Esophagus squamous epithelium (tissue), 4 donors: ENCODE measurements at regions not wholly inside any gene's neighbourhood (a gene's known extent, or its start where the extent isn't known, plus 50 kb on each side); places are given as distances from the start of the nearest gene placed in this dataset.

ENCODE experiments used
- POLR2A ChIP-seq, 4 donors: fragments of 450-650 bp; IDR thresholded peaks; one replicate each; pipeline ENCODE4 v1.6.1; 2017; ENCODE audit warnings: antibody characterized with exemption in 4 of 4, mild to moderate bottlenecking in 4 of 4, moderate library complexity in 3 of 4
- TF ChIP-seq, protein P1 (sequence below), 6 experiments: fragments of 450-650 bp in 4 of 6; fragments of 200-600 bp in 2 of 6; sonication (generic) in 2 of 6; IDR thresholded peaks; one replicate each; pipeline ENCODE4 v1.5.1; 2016 to 2019; ENCODE audit warnings: antibody characterized with exemption in 6 of 6, mild to moderate bottlenecking in 4 of 6, moderate library complexity in 4 of 6

GRCh38 chr2:12998685-12999084, 281.9 kb downstream of the TRIB2 start:
- TF ChIP-seq, protein P1, sequence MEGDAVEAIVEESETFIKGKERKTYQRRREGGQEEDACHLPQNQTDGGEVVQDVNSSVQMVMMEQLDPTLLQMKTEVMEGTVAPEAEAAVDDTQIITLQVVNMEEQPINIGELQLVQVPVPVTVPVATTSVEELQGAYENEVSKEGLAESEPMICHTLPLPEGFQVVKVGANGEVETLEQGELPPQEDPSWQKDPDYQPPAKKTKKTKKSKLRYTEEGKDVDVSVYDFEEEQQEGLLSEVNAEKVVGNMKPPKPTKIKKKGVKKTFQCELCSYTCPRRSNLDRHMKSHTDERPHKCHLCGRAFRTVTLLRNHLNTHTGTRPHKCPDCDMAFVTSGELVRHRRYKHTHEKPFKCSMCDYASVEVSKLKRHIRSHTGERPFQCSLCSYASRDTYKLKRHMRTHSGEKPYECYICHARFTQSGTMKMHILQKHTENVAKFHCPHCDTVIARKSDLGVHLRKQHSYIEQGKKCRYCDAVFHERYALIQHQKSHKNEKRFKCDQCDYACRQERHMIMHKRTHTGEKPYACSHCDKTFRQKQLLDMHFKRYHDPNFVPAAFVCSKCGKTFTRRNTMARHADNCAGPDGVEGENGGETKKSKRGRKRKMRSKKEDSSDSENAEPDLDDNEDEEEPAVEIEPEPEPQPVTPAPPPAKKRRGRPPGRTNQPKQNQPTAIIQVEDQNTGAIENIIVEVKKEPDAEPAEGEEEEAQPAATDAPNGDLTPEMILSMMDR (IDR thresholded peaks at IDR 0.05), result no peak
- TF ChIP-seq POLR2A (IDR thresholded peaks at IDR 0.05), result no peak
